ENCODE measurements at regions not wholly inside any gene's neighbourhood (a gene's known extent, or its start where the extent isn't known, plus 50 kb on each side); places are given as distances from the start of the nearest gene placed in this dataset.

DNA sequence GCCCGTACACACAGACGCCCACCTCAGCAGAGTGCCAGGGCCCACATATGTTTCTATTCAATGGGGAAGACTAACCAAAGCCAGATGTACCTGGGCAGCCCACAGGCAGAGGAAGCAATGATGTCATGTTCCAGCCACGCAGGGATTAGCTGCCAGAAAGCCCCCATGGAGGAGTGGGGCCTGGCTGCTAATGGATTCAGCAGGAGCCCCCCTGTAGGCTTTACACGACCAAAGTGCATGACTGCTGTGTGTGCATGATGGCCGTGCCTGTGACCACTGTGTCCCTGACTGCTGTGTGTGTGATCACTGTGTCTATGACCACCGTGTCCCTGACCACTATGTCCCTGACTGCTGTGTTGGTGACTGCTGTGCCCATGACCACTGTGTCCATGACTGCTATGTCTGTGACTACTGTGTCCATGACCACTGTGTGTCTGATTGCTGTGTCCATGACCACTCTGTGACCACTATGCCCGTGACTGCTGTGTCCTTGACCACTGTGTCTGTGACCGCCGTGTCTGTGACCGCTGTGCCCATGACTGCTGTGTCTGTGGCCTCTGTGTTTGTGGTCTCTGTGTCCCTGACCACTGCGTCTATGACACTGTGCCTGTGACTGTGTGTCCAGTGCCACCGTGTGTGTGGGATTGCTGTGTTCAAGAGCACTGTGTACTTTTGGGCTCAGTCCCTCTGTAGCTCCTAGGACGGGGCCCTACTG, 409.3 kb downstream of the RPS24 start:
- TF ChIP-seq POLR2A (IDR thresholded peaks at IDR 0.05) = no peak
- TF ChIP-seq, protein P1, sequence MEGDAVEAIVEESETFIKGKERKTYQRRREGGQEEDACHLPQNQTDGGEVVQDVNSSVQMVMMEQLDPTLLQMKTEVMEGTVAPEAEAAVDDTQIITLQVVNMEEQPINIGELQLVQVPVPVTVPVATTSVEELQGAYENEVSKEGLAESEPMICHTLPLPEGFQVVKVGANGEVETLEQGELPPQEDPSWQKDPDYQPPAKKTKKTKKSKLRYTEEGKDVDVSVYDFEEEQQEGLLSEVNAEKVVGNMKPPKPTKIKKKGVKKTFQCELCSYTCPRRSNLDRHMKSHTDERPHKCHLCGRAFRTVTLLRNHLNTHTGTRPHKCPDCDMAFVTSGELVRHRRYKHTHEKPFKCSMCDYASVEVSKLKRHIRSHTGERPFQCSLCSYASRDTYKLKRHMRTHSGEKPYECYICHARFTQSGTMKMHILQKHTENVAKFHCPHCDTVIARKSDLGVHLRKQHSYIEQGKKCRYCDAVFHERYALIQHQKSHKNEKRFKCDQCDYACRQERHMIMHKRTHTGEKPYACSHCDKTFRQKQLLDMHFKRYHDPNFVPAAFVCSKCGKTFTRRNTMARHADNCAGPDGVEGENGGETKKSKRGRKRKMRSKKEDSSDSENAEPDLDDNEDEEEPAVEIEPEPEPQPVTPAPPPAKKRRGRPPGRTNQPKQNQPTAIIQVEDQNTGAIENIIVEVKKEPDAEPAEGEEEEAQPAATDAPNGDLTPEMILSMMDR (IDR thresholded peaks at IDR 0.05) = no peak

Data from tibial nerve (tissue), 3 donors.